Fibroblast of lung (primary cell): ENCODE measurements at regions not wholly inside any gene's neighbourhood (a gene's known extent, or its start where the extent isn't known, plus 50 kb on each side); places are given as distances from the start of the nearest gene placed in this dataset.

Source experiments
- DNase-seq, 2 donors: peaks; one replicate each; pipeline versions ENCODE4 v3.0.0 to v3.0.0-alpha.2; 2010; ENCODE audit warnings: low read depth in 2 of 2
- H2AFZ ChIP-seq: 2 replicates; pipeline ENCODE4 v1.5.1; 2012; ENCODE audit warnings: low read length, control low read depth, inconsistent platforms
- H3K27ac ChIP-seq: 2 replicates; pipeline ENCODE4 v1.5.1; 2011; ENCODE audit warnings: low read length, control low read depth; ENCODE audit not compliant: insufficient read depth
- H3K27me3 ChIP-seq: 2 replicates; pipeline ENCODE4 v1.5.1; 2011; ENCODE audit warnings: mild to moderate bottlenecking, low read length; ENCODE audit not compliant: control insufficient read depth, insufficient read depth
- H3K36me3 ChIP-seq: 2 replicates; pipeline ENCODE4 v1.5.1; 2011; ENCODE audit warnings: low read length; ENCODE audit not compliant: control insufficient read depth, insufficient read depth
- H3K4me1 ChIP-seq: 2 replicates; pipeline ENCODE4 v1.5.1; 2011; ENCODE audit warnings: low read length; ENCODE audit not compliant: control insufficient read depth, insufficient read depth; ENCODE audit errors: extremely low read depth
- H3K4me2 ChIP-seq: 2 replicates; pipeline ENCODE4 v1.5.1; 2011; ENCODE audit warnings: low read length, control low read depth; ENCODE audit not compliant: insufficient read depth; ENCODE audit errors: extremely low read depth
- H3K4me3 ChIP-seq, 4 experiments: fragments of 200-600 bp in 1 of 4; sonication (generic) in 1 of 4; replicated peaks in 1 of 4; 2 replicates each; pipeline ENCODE4 v1.5.1; 2011 to 2016; ENCODE audit warnings: low read length in 4 of 4, low read depth in 3 of 4, mild to moderate bottlenecking in 3 of 4, control low read depth in 2 of 4, inconsistent platforms in 1 of 4, mixed read lengths in 1 of 4; ENCODE audit not compliant: insufficient read depth in 1 of 4; ENCODE audit errors: control extremely low read depth in 1 of 4
- H3K79me2 ChIP-seq: 2 replicates; pipeline ENCODE4 v1.5.1; 2012; ENCODE audit warnings: mild to moderate bottlenecking, low read length, inconsistent platforms; ENCODE audit not compliant: control insufficient read depth, insufficient read depth
- H3K9ac ChIP-seq: 2 replicates; pipeline ENCODE4 v1.5.1; 2011; ENCODE audit warnings: mild to moderate bottlenecking, low read length, control low read depth; ENCODE audit not compliant: insufficient read depth
- H3K9me3 ChIP-seq: 2 replicates; pipeline ENCODE4 v1.5.1; 2012; ENCODE audit warnings: low read depth, low read length; ENCODE audit not compliant: control insufficient read depth, insufficient read depth
- H4K20me1 ChIP-seq: 2 replicates; pipeline ENCODE4 v1.5.1; 2011; ENCODE audit warnings: low read length; ENCODE audit not compliant: control insufficient read depth, insufficient read depth; ENCODE audit errors: extremely low read depth
- CTCF ChIP-seq, 2 donors: IDR thresholded peaks in 1 of 2; conservative IDR thresholded peaks in 1 of 2; 1 replicate in 1 of 2; 2 replicates in 1 of 2; pipeline ENCODE4 v1.5.1; 2011 to 2012; ENCODE audit warnings: low read length in 2 of 2, control low read depth in 1 of 2, inconsistent platforms in 1 of 2, low read depth in 1 of 2, mild to moderate bottlenecking in 1 of 2
- EZH2 ChIP-seq: IDR thresholded peaks from 2 replicates; pipeline ENCODE4 v1.5.1; 2012; ENCODE audit warnings: low read length, control low read depth, mild to moderate bottlenecking; ENCODE audit errors: missing control alignments

GRCh38 chr3:80241791-80242190 is 474.0 kb upstream of the ROBO1 start:
- no peak overlapping the region for H3K9ac ChIP-seq
- no peak overlapping the region for H3K4me3 ChIP-seq
- no peaks in the 10 kb centered on the region for H3K9me3 ChIP-seq
- H3K27me3 ChIP-seq = no peaks in the 10 kb centered on the region
- no peak overlapping the region for H3K4me2 ChIP-seq
- H3K27ac ChIP-seq = no peak overlapping the region
- no peaks in the 10 kb centered on the region for H4K20me1 ChIP-seq
- no peak overlapping the region for H2AFZ ChIP-seq
- TF ChIP-seq EZH2 = no peak
- DNase-seq = no peak
- no peaks in the 10 kb centered on the region for H3K36me3 ChIP-seq
- no peaks in the 10 kb centered on the region for H3K4me1 ChIP-seq
- H3K79me2 ChIP-seq = no peaks in the 10 kb centered on the region

- H2AFZ ChIP-seq = no peak overlapping the region
- H3K36me3 ChIP-seq = no peaks in the 10 kb centered on the region
- H3K4me2 ChIP-seq = no peak overlapping the region
- no peak overlapping the region for H3K9ac ChIP-seq
- H3K4me3 ChIP-seq = no peak overlapping the region
- no peaks in the 10 kb centered on the region for H3K4me1 ChIP-seq
- no peak overlapping the region for H3K27ac ChIP-seq
- no peak for DNase-seq
- no peaks in the 10 kb centered on the region for H3K27me3 ChIP-seq
- TF ChIP-seq EZH2 = no peak
- TF ChIP-seq CTCF (conservative IDR thresholded peaks at IDR 0.05 in 1 of 2, IDR thresholded peaks at IDR 0.05 in 1 of 2; ENCODE audit: low read depth in 1 of 2, low read length in 2 of 2) = no peak
- no peaks in the 10 kb centered on the region for H3K79me2 ChIP-seq
- no peaks in the 10 kb centered on the region for H3K9me3 ChIP-seq
- no peaks in the 10 kb centered on the region for H4K20me1 ChIP-seq
Observed at GRCh38 chr3:80239301-80239700, 471.5 kb upstream of the ROBO1 start.

- Histone ChIP-seq H3K4me1 (no peaks in the 10 kb centered on the region), H4K20me1 (no peaks in the 10 kb centered on the region), H3K4me3 (no peak overlapping the region), H3K36me3 (no peaks in the 10 kb centered on the region), H3K9me3 (no peaks in the 10 kb centered on the region), H3K79me2 (no peaks in the 10 kb centered on the region), H3K27ac (no peak overlapping the region), H3K4me2 (no peak overlapping the region), H2AFZ (no peak overlapping the region), H3K9ac (no peak overlapping the region), H3K27me3 (no peaks in the 10 kb centered on the region)
- TF ChIP-seq EZH2 (no peak), CTCF (conservative IDR thresholded peaks at IDR 0.05 in 1 of 2, IDR thresholded peaks at IDR 0.05 in 1 of 2; ENCODE audit: low read depth in 1 of 2, low read length in 2 of 2) (no peak)
- no peak for DNase-seq
Observed at GRCh38 chr3:80238606-80239005, 470.8 kb upstream of the ROBO1 start.
